DOHH2 (cell line): ENCODE measurements at regions not wholly inside any gene's neighbourhood (a gene's known extent, or its start where the extent isn't known, plus 50 kb on each side); places are given as distances from the start of the nearest gene placed in this dataset.

Source experiments
- H3F3A ChIP-seq: fragments of 200-600 bp; sonication (generic), shearing (Covaris generic); 2 replicates; pipeline ENCODE4 v1.6.0; 2016; ENCODE audit warnings: antibody characterized with exemption, mild to moderate bottlenecking; ENCODE audit not compliant: control insufficient read depth, insufficient read depth
- H3K27ac ChIP-seq: fragments of 200-600 bp; sonication (generic); 2 replicates; pipeline ENCODE4 v1.5.1; 2014; ENCODE audit warnings: low read depth, mild to moderate bottlenecking, low read length, moderate library complexity
- H3K27me3 ChIP-seq: fragments of 200-600 bp; sonication (generic); 2 replicates; pipeline ENCODE4 v1.6.1; 2014; ENCODE audit warnings: mild to moderate bottlenecking, low read length, mixed read lengths; ENCODE audit not compliant: control insufficient read depth
- H3K36me3 ChIP-seq: fragments of 200-600 bp; sonication (generic); 2 replicates; pipeline ENCODE4 v1.6.1; 2014; ENCODE audit warnings: mild to moderate bottlenecking, low read length, moderate library complexity, mixed read lengths; ENCODE audit not compliant: control insufficient read depth
- H3K4me1 ChIP-seq: fragments of 200-600 bp; sonication (generic); 2 replicates; pipeline ENCODE4 v1.6.1; 2014; ENCODE audit warnings: mild to moderate bottlenecking, low read length, mixed read lengths; ENCODE audit not compliant: control insufficient read depth
- H3K4me2 ChIP-seq: fragments of 200-600 bp; sonication (generic); 2 replicates; pipeline ENCODE4 v1.6.0; 2014; ENCODE audit warnings: mild to moderate bottlenecking, low read length, moderate library complexity
- H3K4me3 ChIP-seq: fragments of 200-600 bp; sonication (generic); 2 replicates; pipeline ENCODE4 v1.5.1; 2014; ENCODE audit warnings: mild to moderate bottlenecking, low read length, mixed read lengths
- H3K79me2 ChIP-seq: fragments of 200-600 bp; sonication (generic); 2 replicates; pipeline ENCODE4 v1.6.1; 2014; ENCODE audit warnings: mild to moderate bottlenecking, low read length, mixed read lengths; ENCODE audit not compliant: control insufficient read depth
- H3K9me2 ChIP-seq: fragments of 200-600 bp; sonication (generic); replicated peaks from 2 replicates; pipeline ENCODE4 v1.6.1; 2014; ENCODE audit warnings: mild to moderate bottlenecking, low read length, mixed read lengths; ENCODE audit not compliant: control insufficient read depth
- H3K9me3 ChIP-seq: fragments of 200-600 bp; sonication (generic); 2 replicates; pipeline ENCODE4 v1.6.1; 2014; ENCODE audit warnings: antibody characterized with exemption, low read length, mixed read lengths; ENCODE audit not compliant: control insufficient read depth, insufficient read depth
- H4K20me1 ChIP-seq: fragments of 200-600 bp; sonication (generic); 2 replicates; pipeline ENCODE4 v1.6.0; 2014; ENCODE audit warnings: low read depth, mild to moderate bottlenecking, antibody characterized with exemption, low read length, moderate library complexity; ENCODE audit not compliant: control insufficient read depth, insufficient read depth
- EZH2phosphoT487 ChIP-seq: fragments of 200-600 bp; sonication (generic); IDR thresholded peaks from 2 replicates; pipeline ENCODE4 v1.6.1; 2017; ENCODE audit warnings: borderline replicate concordance, mild to moderate bottlenecking, antibody characterized with exemption, low read length, moderate library complexity, mixed read lengths
- TF ChIP-seq, protein P1 (sequence below): fragments of 200-600 bp; sonication (generic); IDR thresholded peaks from one replicate; pipeline ENCODE4 v1.5.1; 2014; ENCODE audit warnings: antibody characterized with exemption, mild to moderate bottlenecking, low read depth, low read length; ENCODE audit not compliant: poor library complexity, severe bottlenecking

DNA sequence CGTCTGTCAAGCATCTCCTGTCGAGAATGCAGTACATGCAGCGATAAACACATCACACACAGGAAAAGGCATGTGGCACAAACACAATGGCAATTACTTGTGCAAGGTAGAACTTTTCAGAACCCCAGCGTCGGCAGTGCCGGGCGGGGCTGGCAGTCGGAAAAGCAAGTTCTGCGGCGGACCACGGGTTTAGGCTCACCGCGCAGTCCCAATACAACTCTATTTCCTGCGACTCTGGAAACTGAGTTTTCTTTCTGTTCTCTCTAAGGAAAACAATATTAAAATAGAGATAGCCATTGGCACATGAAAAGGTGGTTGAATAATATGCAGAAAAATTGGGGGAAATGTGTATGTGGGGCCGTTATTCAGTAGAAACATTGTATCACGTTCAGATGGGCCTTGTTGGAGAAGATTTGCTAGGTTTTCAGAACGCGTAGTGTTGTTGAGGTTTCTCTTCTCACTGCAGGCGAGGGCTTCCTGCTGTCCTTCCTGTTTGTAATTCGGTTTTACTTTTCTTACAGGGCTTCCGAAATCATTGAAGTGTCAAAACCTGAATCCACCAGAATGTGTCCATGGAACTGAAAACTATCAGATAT, 369.5 kb downstream of the THBS2 start:
- TF ChIP-seq, protein P1, sequence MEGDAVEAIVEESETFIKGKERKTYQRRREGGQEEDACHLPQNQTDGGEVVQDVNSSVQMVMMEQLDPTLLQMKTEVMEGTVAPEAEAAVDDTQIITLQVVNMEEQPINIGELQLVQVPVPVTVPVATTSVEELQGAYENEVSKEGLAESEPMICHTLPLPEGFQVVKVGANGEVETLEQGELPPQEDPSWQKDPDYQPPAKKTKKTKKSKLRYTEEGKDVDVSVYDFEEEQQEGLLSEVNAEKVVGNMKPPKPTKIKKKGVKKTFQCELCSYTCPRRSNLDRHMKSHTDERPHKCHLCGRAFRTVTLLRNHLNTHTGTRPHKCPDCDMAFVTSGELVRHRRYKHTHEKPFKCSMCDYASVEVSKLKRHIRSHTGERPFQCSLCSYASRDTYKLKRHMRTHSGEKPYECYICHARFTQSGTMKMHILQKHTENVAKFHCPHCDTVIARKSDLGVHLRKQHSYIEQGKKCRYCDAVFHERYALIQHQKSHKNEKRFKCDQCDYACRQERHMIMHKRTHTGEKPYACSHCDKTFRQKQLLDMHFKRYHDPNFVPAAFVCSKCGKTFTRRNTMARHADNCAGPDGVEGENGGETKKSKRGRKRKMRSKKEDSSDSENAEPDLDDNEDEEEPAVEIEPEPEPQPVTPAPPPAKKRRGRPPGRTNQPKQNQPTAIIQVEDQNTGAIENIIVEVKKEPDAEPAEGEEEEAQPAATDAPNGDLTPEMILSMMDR: no peak
- TF ChIP-seq EZH2phosphoT487: no peak
- Histone ChIP-seq H3K4me2 (peak overlapping the region; percentile 28), H3K79me2 (no peaks in the 10 kb centered on the region), H3K9me2 (no peaks in the 10 kb centered on the region), H4K20me1 (no peaks in the 10 kb centered on the region), H3K27ac (no peak overlapping the region), H3F3A (no peaks in the 10 kb centered on the region), H3K27me3 (no peaks in the 10 kb centered on the region), H3K4me1 (no peaks in the 10 kb centered on the region), H3K36me3 (no peaks in the 10 kb centered on the region), H3K9me3 (no peaks in the 10 kb centered on the region), H3K4me3 (peak overlapping the region; percentile 29; the same call in 1 of the 2 replicates)

DNA sequence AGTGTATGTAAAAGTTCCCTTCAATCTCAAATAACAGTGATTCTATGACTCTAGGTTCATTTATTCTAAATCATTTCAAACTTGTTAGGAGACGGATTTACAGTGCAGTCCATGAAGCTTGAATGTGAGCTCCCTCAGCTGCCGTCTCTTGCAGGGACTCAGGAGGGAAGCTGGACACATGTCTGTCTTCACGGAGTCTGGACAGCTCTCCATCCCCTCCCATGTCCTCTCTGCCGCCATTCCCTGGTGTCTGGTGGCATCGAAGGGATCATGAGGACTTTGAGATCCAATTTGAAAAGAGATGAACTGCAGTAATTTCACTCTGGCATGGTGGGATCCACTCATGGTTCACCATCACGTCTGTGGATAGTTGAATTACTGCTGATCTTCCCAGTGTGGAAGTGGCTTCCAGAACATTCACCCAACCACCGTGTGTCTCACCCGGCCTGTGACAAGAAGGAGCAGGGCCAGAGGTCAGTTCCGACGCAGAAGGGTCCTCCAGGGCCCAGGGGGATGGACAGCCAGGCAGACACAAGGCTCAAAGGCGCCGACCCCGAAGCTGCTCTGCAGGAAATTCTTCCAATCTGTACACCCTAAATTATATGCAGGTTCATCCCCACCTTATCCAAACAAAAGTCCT, 370.1 kb downstream of the THBS2 start:
- Histone ChIP-seq H4K20me1 (no peaks in the 10 kb centered on the region), H3K9me2 (no peaks in the 10 kb centered on the region)

DNA sequence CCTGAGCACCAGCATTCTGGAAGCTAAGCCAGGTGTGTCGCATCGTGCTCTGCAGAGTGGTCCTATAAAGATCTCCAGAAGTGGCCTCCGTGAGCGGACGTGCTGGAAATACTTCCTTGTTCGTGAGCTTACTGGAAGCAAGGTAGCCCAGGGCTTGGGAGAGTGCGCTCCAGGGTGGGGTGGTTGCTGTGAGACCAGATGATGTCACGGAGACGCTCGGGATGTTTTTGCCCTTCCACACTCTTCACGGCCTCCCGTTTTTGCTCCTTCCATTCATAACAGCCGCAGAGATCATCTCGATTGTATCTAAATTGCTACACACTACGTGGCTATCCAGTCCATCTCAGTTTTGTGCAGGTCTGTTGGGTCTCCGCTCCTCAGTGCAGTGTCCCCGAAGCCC, 373.4 kb downstream of the THBS2 start:
- H3K9me3 ChIP-seq: peaks cover 5% of the 10 kb centered on the region; the same call in 1 of the 2 replicates
- H4K20me1 ChIP-seq: no peaks in the 10 kb centered on the region
- H3K27me3 ChIP-seq: no peaks in the 10 kb centered on the region
- H3K4me3 ChIP-seq: no peak overlapping the region
- no peak overlapping the region for H3K27ac ChIP-seq
- H3F3A ChIP-seq: no peaks in the 10 kb centered on the region
- TF ChIP-seq, protein P1: no peak
- TF ChIP-seq EZH2phosphoT487: no peak
- H3K79me2 ChIP-seq: no peaks in the 10 kb centered on the region
- H3K9me2 ChIP-seq: no peaks in the 10 kb centered on the region
- no peaks in the 10 kb centered on the region for H3K4me1 ChIP-seq
- H3K36me3 ChIP-seq: no peaks in the 10 kb centered on the region
- no peak overlapping the region for H3K4me2 ChIP-seq

More for the DNA sequence above, 370.1 kb downstream of the THBS2 start:
- H3K4me2 ChIP-seq: no peak overlapping the region
- H3K27ac ChIP-seq: no peak overlapping the region
- no peak overlapping the region for H3K4me3 ChIP-seq
- no peaks in the 10 kb centered on the region for H3F3A ChIP-seq
- H3K27me3 ChIP-seq: no peaks in the 10 kb centered on the region
- H3K36me3 ChIP-seq: no peaks in the 10 kb centered on the region
- no peaks in the 10 kb centered on the region for H3K4me1 ChIP-seq
- H3K9me3 ChIP-seq: no peaks in the 10 kb centered on the region
- no peaks in the 10 kb centered on the region for H3K79me2 ChIP-seq
- no peak for TF ChIP-seq EZH2phosphoT487
- TF ChIP-seq, protein P1: no peak
